ENCODE measurements at regions not wholly inside any gene's neighbourhood (a gene's known extent, or its start where the extent isn't known, plus 50 kb on each side); places are given as distances from the start of the nearest gene placed in this dataset.

DNA sequence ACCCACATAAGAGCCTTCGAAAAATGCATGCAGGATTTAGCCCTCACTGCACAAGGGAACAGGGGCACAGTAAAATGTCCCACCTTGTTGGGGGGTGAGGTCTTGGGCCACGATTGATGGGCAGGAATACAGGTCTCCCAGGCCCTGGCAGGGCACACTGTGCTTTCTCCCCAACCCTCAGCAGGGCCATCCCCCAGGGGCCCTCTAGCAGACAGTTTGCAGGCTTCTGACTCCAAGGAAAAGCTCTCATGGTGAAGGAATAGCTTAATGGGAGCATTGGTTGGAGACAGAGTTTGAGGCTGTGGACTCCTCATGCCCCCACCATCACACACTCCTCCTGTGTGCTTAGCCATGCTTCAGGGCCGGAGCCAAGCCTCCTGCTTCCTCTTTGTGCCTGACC, 484.6 kb downstream of the ZNF536 start:
- DNase-seq (ENCODE audit: low spot score) = no peak
- H3K36me3 ChIP-seq = no peaks in the 10 kb centered on the region
- H3K27me3 ChIP-seq (replicated peaks; ENCODE audit: insufficient read depth) = no peaks in the 10 kb centered on the region
- no peaks in the 10 kb centered on the region for H3K9me3 ChIP-seq
- intact Hi-C loops (cut with DNase I) = no loop called here
- WGBS = 94% methylated on average over 3 of the region's 3 CpGs
- no peak overlapping the region for H3K4me3 ChIP-seq
- TF ChIP-seq POLR2A (IDR thresholded peaks at IDR 0.05) (no peak), POLR2AphosphoS5 (IDR thresholded peaks at IDR 0.05) (no peak)
- TF ChIP-seq, protein P1, sequence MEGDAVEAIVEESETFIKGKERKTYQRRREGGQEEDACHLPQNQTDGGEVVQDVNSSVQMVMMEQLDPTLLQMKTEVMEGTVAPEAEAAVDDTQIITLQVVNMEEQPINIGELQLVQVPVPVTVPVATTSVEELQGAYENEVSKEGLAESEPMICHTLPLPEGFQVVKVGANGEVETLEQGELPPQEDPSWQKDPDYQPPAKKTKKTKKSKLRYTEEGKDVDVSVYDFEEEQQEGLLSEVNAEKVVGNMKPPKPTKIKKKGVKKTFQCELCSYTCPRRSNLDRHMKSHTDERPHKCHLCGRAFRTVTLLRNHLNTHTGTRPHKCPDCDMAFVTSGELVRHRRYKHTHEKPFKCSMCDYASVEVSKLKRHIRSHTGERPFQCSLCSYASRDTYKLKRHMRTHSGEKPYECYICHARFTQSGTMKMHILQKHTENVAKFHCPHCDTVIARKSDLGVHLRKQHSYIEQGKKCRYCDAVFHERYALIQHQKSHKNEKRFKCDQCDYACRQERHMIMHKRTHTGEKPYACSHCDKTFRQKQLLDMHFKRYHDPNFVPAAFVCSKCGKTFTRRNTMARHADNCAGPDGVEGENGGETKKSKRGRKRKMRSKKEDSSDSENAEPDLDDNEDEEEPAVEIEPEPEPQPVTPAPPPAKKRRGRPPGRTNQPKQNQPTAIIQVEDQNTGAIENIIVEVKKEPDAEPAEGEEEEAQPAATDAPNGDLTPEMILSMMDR (IDR thresholded peaks at IDR 0.05) = no peak
- no peaks in the 10 kb centered on the region for H3K4me1 ChIP-seq (replicated peaks)
- H3K27ac ChIP-seq = no peak overlapping the region

DNA sequence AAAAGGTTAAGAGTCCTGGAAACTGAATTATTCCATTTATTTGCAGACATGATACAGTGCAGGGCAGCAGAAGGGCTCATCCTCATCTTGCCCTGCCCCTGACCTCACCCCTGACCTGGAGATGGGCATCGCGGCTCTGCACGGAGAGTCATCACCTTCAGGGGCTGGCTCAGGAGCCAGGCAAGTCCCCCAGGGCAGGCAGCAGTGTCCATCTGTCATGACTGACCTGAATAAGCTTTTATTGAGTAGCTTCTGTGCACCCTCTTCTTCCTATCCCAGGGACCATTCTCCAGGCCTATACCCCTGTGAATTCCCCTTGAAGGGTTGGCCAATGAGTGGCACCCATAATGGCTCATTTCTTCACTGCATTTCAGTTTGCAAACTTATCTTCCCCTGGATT, 484.2 kb downstream of the ZNF536 start:
- no peaks in the 10 kb centered on the region for H3K9me3 ChIP-seq
- DNase-seq (ENCODE audit: low spot score) = no peak
- no peaks in the 10 kb centered on the region for H3K4me1 ChIP-seq (replicated peaks)
- WGBS = 97% methylated on average over 3 of the region's 3 CpGs
- intact Hi-C loops (cut with DNase I) = no loop called here
- TF ChIP-seq POLR2A (IDR thresholded peaks at IDR 0.05) = no peak
- TF ChIP-seq POLR2AphosphoS5 (IDR thresholded peaks at IDR 0.05) = no peak
- TF ChIP-seq, protein P1 (IDR thresholded peaks at IDR 0.05) = no peak
- H3K27ac ChIP-seq = no peak overlapping the region
- no peaks in the 10 kb centered on the region for H3K27me3 ChIP-seq (replicated peaks; ENCODE audit: insufficient read depth)
- H3K36me3 ChIP-seq = no peaks in the 10 kb centered on the region
- H3K4me3 ChIP-seq = no peak overlapping the region

DNA sequence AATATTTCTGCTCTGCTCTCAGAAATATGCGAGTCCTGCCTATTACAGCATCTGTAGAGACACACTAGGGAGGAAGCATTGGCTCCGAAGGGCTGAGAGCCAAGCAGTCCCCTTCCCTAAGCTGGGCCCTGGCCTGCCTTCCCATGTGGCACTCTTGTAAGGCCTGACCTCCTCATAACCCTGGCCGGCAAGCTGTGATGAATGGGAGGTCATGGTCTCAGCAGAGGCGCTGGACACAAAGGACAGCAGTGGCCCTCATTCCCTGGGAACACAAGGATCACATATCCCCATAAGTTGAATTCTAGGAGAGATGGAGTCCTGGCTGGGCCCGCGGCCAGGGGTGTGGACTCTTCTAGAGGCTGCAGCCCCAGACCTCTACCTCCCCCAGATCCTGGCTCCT, 483.3 kb downstream of the ZNF536 start:
- no peaks in the 10 kb centered on the region for H3K36me3 ChIP-seq
- no peak overlapping the region for H3K4me3 ChIP-seq
- no peak for TF ChIP-seq POLR2A (IDR thresholded peaks at IDR 0.05)
- no peak for TF ChIP-seq POLR2AphosphoS5 (IDR thresholded peaks at IDR 0.05)
- TF ChIP-seq, protein P1 (IDR thresholded peaks at IDR 0.05) = no peak
- intact Hi-C loops (cut with DNase I) = no loop called here
- H3K4me1 ChIP-seq (replicated peaks) = no peaks in the 10 kb centered on the region
- WGBS = 94% methylated on average over 6 of the region's 6 CpGs
- H3K27ac ChIP-seq = no peak overlapping the region
- H3K27me3 ChIP-seq (replicated peaks; ENCODE audit: insufficient read depth) = no peaks in the 10 kb centered on the region
- H3K9me3 ChIP-seq = no peaks in the 10 kb centered on the region
- no peak for DNase-seq (ENCODE audit: low spot score)

DNA sequence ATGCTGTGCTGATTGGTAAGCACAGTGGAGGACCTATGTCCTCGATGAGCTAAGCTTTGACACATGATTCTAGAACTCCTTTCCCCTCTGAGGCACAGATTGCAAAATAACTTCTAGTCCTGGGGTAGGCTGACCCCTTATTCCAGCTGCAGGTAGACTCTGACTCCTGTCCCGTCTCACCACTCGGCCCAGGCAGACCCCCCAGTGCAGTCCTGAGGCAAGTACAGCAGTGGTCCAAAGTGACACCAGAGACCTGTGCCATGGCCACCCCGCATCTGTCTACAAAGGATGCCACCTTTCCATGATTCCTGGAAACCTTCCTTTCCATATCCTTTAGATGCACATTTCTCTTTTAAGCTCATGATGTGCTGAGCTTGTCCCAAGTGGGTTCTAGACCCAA, 482.5 kb downstream of the ZNF536 start:
- intact Hi-C loops (cut with DNase I) = no loop called here
- Histone ChIP-seq H3K27ac (no peak overlapping the region), H3K36me3 (no peaks in the 10 kb centered on the region), H3K9me3 (no peaks in the 10 kb centered on the region), H3K4me1 (replicated peaks) (no peaks in the 10 kb centered on the region), H3K27me3 (replicated peaks; ENCODE audit: insufficient read depth) (no peaks in the 10 kb centered on the region), H3K4me3 (no peak overlapping the region)
- TF ChIP-seq, protein P1 (IDR thresholded peaks at IDR 0.05) = no peak
- TF ChIP-seq POLR2AphosphoS5 (IDR thresholded peaks at IDR 0.05) = no peak
- no peak for TF ChIP-seq POLR2A (IDR thresholded peaks at IDR 0.05)
- 96% methylated on average over 4 of the region's 4 CpGs for WGBS
- DNase-seq (ENCODE audit: low spot score) = no peak

DNA sequence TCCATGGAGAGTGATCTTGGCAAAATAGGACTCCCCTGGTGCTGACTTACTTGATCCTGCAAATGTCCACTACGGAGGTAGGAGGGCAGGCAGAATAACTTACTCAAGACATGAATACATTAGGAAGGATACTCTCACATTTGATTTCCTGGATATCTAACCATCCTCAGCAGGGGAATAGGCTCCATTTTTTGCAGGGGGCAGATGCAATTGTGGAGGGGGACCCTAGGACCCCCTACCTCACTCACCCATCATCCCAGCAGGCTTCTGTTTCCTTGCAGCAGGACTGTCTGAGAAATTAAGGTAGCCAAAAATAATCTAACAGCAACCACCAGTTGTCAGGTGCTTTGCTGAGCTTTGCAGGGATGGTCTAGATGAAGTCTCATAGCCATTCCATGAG, 482.0 kb downstream of the ZNF536 start:
- 95% methylated on average over 1 of the region's 1 CpG for WGBS
- Histone ChIP-seq H3K36me3 (no peaks in the 10 kb centered on the region), H3K27ac (no peak overlapping the region), H3K4me3 (no peak overlapping the region), H3K4me1 (replicated peaks) (no peaks in the 10 kb centered on the region), H3K9me3 (no peaks in the 10 kb centered on the region), H3K27me3 (replicated peaks; ENCODE audit: insufficient read depth) (no peaks in the 10 kb centered on the region)
- no peak for DNase-seq (ENCODE audit: low spot score)
- intact Hi-C loops (cut with DNase I) = no loop called here
- TF ChIP-seq, protein P1 (IDR thresholded peaks at IDR 0.05) = no peak

All from prostate gland (tissue), 2 donors.